SK-N-SH treated with all-trans-retinoic acid at 6 μM for 48 hours (cell line): ENCODE measurements at regions not wholly inside any gene's neighbourhood (a gene's known extent, or its start where the extent isn't known, plus 50 kb on each side); places are given as distances from the start of the nearest gene placed in this dataset.

Experiments
- ATAC-seq: fragments of 200-7000 bp; cut with Tn5 transposase; 3 replicates; pipeline ENCODE4 v1.9.1; 2020; ENCODE audit warnings: mild to moderate bottlenecking, moderate library complexity
- ARNTL ChIP-seq: fragments of 450-650 bp; formaldehyde crosslinking; IDR thresholded peaks from 2 replicates; pipeline ENCODE4 v1.5.0; 2020; ENCODE audit warnings: low read depth, mild to moderate bottlenecking, moderate library complexity, borderline replicate concordance
- BACH2 ChIP-seq: fragments of 250-450 bp; sonication (Bioruptor Pico); IDR thresholded peaks from 2 replicates; pipeline ENCODE4 v1.9.0; 2021; ENCODE audit warnings: mild to moderate bottlenecking, borderline replicate concordance
- CREB5 ChIP-seq: fragments of 250-450 bp; sonication (Bioruptor Pico); IDR thresholded peaks from 2 replicates; pipeline ENCODE4 v1.5.1; 2020; ENCODE audit warnings: low read depth, mild to moderate bottlenecking, moderate library complexity
- CSRNP3 ChIP-seq: fragments of 250-450 bp; sonication (Bioruptor Pico); IDR thresholded peaks from 2 replicates; pipeline ENCODE4 v1.5.1; 2021; ENCODE audit warnings: mild to moderate bottlenecking, moderate library complexity
- ESRRG ChIP-seq: fragments of 250-450 bp; sonication (Bioruptor Pico); IDR thresholded peaks from 2 replicates; pipeline ENCODE4 v1.6.1; 2021; ENCODE audit warnings: mild to moderate bottlenecking
- ISL1 ChIP-seq: fragments of 250-450 bp; sonication (Bioruptor Pico); IDR thresholded peaks from 2 replicates; pipeline ENCODE4 v2.1.2; 2022; ENCODE audit warnings: mild to moderate bottlenecking, moderate library complexity
- OSR1 ChIP-seq: fragments of 250-450 bp; sonication (Bioruptor Pico); IDR thresholded peaks from 2 replicates; pipeline ENCODE4 v1.8.0; 2022; ENCODE audit warnings: moderate library complexity, mild to moderate bottlenecking, inconsistent platforms
- PATZ1 ChIP-seq: fragments of 250-450 bp; sonication (Bioruptor Pico); IDR thresholded peaks from 2 replicates; pipeline ENCODE4 v1.8.0; 2020; ENCODE audit warnings: mild to moderate bottlenecking, moderate library complexity, borderline replicate concordance
- POU6F1 ChIP-seq: fragments of 250-450 bp; sonication (Bioruptor Pico); IDR thresholded peaks from 2 replicates; pipeline ENCODE4 v1.8.0; 2021; ENCODE audit warnings: low read depth, mild to moderate bottlenecking, moderate library complexity, borderline replicate concordance
- PPARA ChIP-seq: fragments of 250-450 bp; sonication (Bioruptor Pico); IDR thresholded peaks from 2 replicates; pipeline ENCODE4 v1.5.0; 2020; ENCODE audit warnings: mild to moderate bottlenecking, borderline replicate concordance
- RARB ChIP-seq: fragments of 250-450 bp; sonication (Bioruptor Pico); IDR thresholded peaks from 2 replicates; pipeline ENCODE4 v1.8.0; 2021; ENCODE audit warnings: mild to moderate bottlenecking, moderate library complexity
- SNAI2 ChIP-seq: fragments of 250-450 bp; sonication (Bioruptor Pico); IDR thresholded peaks from 2 replicates; pipeline ENCODE4 v1.5.0; 2020; ENCODE audit warnings: mild to moderate bottlenecking, moderate library complexity
- TCF4 ChIP-seq: fragments of 250-450 bp; sonication (Bioruptor Pico); IDR thresholded peaks from 2 replicates; pipeline ENCODE4 v1.8.0; 2021; ENCODE audit warnings: mild to moderate bottlenecking, moderate library complexity, borderline replicate concordance
- TSHZ2 ChIP-seq: fragments of 250-450 bp; sonication (Bioruptor Pico); IDR thresholded peaks from 2 replicates; pipeline ENCODE4 v1.5.0; 2020; ENCODE audit warnings: mild to moderate bottlenecking, moderate library complexity
- ZC3H10 ChIP-seq: fragments of 250-450 bp; sonication (Bioruptor Pico); IDR thresholded peaks from 2 replicates; pipeline ENCODE4 v1.5.1; 2021; ENCODE audit warnings: mild to moderate bottlenecking, moderate library complexity
- ZFP3 ChIP-seq: fragments of 250-450 bp; sonication (Bioruptor Pico); IDR thresholded peaks from 2 replicates; pipeline ENCODE4 v1.5.0; 2020; ENCODE audit warnings: mild to moderate bottlenecking, moderate library complexity
- ZFP30 ChIP-seq: fragments of 450-650 bp; formaldehyde crosslinking; IDR thresholded peaks from 2 replicates; pipeline ENCODE4 v1.5.0; 2022; ENCODE audit warnings: mild to moderate bottlenecking, moderate library complexity
- ZNF565 ChIP-seq: fragments of 450-650 bp; formaldehyde crosslinking; conservative IDR thresholded peaks from 2 replicates; pipeline ENCODE4 v1.5.0; 2020; ENCODE audit warnings: low read depth, mild to moderate bottlenecking, moderate library complexity
- ZNF8 ChIP-seq: fragments of 450-650 bp; formaldehyde crosslinking; IDR thresholded peaks from 2 replicates; pipeline ENCODE4 v1.5.0; 2020; ENCODE audit warnings: mild to moderate bottlenecking, moderate library complexity

GRCh38 chr12:32024884-32025592, 65.8 kb downstream of the RESF1 start (continued):
- TF ChIP-seq OSR1 (CRISPR knock-in tag) (no peak), ZC3H10 (CRISPR knock-in tag) (no peak), CREB5 (CRISPR knock-in tag) (no peak), ESRRG (CRISPR knock-in tag) (no peak), PATZ1 (CRISPR knock-in tag) (no peak)

GRCh38 chr12:32025906-32026305, 66.7 kb downstream of the RESF1 start:
- TF ChIP-seq POU6F1 (CRISPR knock-in tag), result no peak
- TF ChIP-seq SNAI2 (CRISPR knock-in tag), result no peak
- no peak for TF ChIP-seq RARB
- TF ChIP-seq ESRRG (CRISPR knock-in tag), result no peak
- no peak for TF ChIP-seq BACH2 (CRISPR knock-in tag)
- no peak for TF ChIP-seq CSRNP3 (CRISPR knock-in tag)
- TF ChIP-seq ZFP30 (CRISPR knock-in tag), result no peak
- TF ChIP-seq ZNF565 (CRISPR knock-in tag), result no peak
- no peak for TF ChIP-seq OSR1 (CRISPR knock-in tag)
- TF ChIP-seq, all 23 proteins: peak for 0
- no peak for ATAC-seq

GRCh38 chr12:32027684-32028365, 68.6 kb downstream of the RESF1 start:
- no peak for ATAC-seq
- no peak for TF ChIP-seq SNAI2 (CRISPR knock-in tag)
- no peak for TF ChIP-seq PATZ1 (CRISPR knock-in tag)
- no peak for TF ChIP-seq TCF4 (CRISPR knock-in tag)
- TF ChIP-seq POU6F1 (CRISPR knock-in tag), result no peak
- TF ChIP-seq PPARA, result no peak
- TF ChIP-seq ARNTL (CRISPR knock-in tag), result no peak
- no peak for TF ChIP-seq CREB5 (CRISPR knock-in tag)
- no peak for TF ChIP-seq ZFP3 (CRISPR knock-in tag)
- no peak for TF ChIP-seq ZNF565 (CRISPR knock-in tag)
- no peak for TF ChIP-seq TSHZ2 (CRISPR knock-in tag)
- no peak for TF ChIP-seq ZC3H10 (CRISPR knock-in tag)
- TF ChIP-seq ISL1, result no peak
- no peak for TF ChIP-seq BACH2 (CRISPR knock-in tag)
- no peak for TF ChIP-seq ZNF8 (CRISPR knock-in tag)
- TF ChIP-seq OSR1 (CRISPR knock-in tag), result no peak
- TF ChIP-seq ESRRG (CRISPR knock-in tag), result no peak
